ENCODE measurements at regions not wholly inside any gene's neighbourhood (a gene's known extent, or its start where the extent isn't known, plus 50 kb on each side); places are given as distances from the start of the nearest gene placed in this dataset.

GRCh38 chr5:125506124-125506523, 759.7 kb upstream of the ZNF608 start:
- TF ChIP-seq CTCF (IDR thresholded peaks at IDR 0.05; ENCODE audit: low read depth, low read length, missing input control) (no peak), TAF1 (conservative IDR thresholded peaks at IDR 0.05) (no peak), GABPA (IDR thresholded peaks at IDR 0.05 in 1 of 2, conservative IDR thresholded peaks at IDR 0.05 in 1 of 2) (no peak), JUND (IDR thresholded peaks at IDR 0.05) (no peak), SP1 (IDR thresholded peaks at IDR 0.05) (no peak)

Data from liver (tissue), 3 donors.